Bone marrow (tissue), 2 donors: ENCODE measurements at regions not wholly inside any gene's neighbourhood (a gene's known extent, or its start where the extent isn't known, plus 50 kb on each side); places are given as distances from the start of the nearest gene placed in this dataset.

Source experiments
- DNase-seq, 2 donors: peaks; one replicate each; lab custom pipeline; 2025; lab: John Stamatoyannopoulos, UW

GRCh38 chr14:98375566-98375965, 896.4 kb downstream of the BCL11B start:
- DNase-seq, result no peak

GRCh38 chr14:98379830-98380229, 892.2 kb downstream of the BCL11B start:
- DNase-seq, result no peak

GRCh38 chr14:98382662-98383061, 889.3 kb downstream of the BCL11B start:
- DNase-seq, result no peak

GRCh38 chr14:98385851-98386250, 886.1 kb downstream of the BCL11B start:
- no peak for DNase-seq

- no peak for DNase-seq
Measured at GRCh38 chr14:98391061-98391460, 880.9 kb downstream of the BCL11B start.

- no peak for DNase-seq
Measured at GRCh38 chr14:98393527-98393926, 878.5 kb downstream of the BCL11B start.

GRCh38 chr14:98404811-98405210, 867.2 kb downstream of the BCL11B start:
- DNase-seq, result no peak

- DNase-seq, result no peak
Measured at GRCh38 chr14:98408024-98408555, 863.9 kb downstream of the BCL11B start.

- no peak for DNase-seq
Measured at GRCh38 chr14:98408713-98409112, 863.3 kb downstream of the BCL11B start.

- DNase-seq, result no peak
Measured at GRCh38 chr14:98411154-98411553, 860.8 kb downstream of the BCL11B start.

GRCh38 chr14:98412431-98412830, 859.6 kb downstream of the BCL11B start:
- no peak for DNase-seq

- no peak for DNase-seq
Measured at GRCh38 chr14:98415766-98416165, 856.2 kb downstream of the BCL11B start.

GRCh38 chr14:98417001-98417400, 855.0 kb downstream of the BCL11B start:
- no peak for DNase-seq

- no peak for DNase-seq
Measured at GRCh38 chr14:98428483-98428994, 843.5 kb downstream of the BCL11B start.

- DNase-seq, result no peak
Measured at GRCh38 chr14:98433436-98433835, 838.6 kb downstream of the BCL11B start.

GRCh38 chr14:98437113-98437512, 834.9 kb downstream of the BCL11B start:
- DNase-seq, result no peak

GRCh38 chr14:98444077-98444476, 827.9 kb downstream of the BCL11B start:
- no peak for DNase-seq

- DNase-seq, result no peak
Measured at GRCh38 chr14:98445718-98446117, 826.3 kb downstream of the BCL11B start.

GRCh38 chr14:98446508-98446907, 825.5 kb downstream of the BCL11B start:
- DNase-seq, result no peak

GRCh38 chr14:98456231-98456630, 815.8 kb downstream of the BCL11B start:
- no peak for DNase-seq

GRCh38 chr14:98458702-98459101, 813.3 kb downstream of the BCL11B start:
- no peak for DNase-seq

- no peak for DNase-seq
Measured at GRCh38 chr14:98462908-98463307, 809.1 kb downstream of the BCL11B start.

GRCh38 chr14:98466807-98467206, 805.2 kb downstream of the BCL11B start:
- no peak for DNase-seq

- DNase-seq, result no peak
Measured at GRCh38 chr14:98470663-98471062, 801.3 kb downstream of the BCL11B start.
